HEK293T (cell line): ENCODE measurements at regions not wholly inside any gene's neighbourhood (a gene's known extent, or its start where the extent isn't known, plus 50 kb on each side); places are given as distances from the start of the nearest gene placed in this dataset.
"Not testable (repeated sequence)": the region's sequence is repeated elsewhere in the genome, so short reads cannot be mapped to it uniquely, and the experiment has no call there.

ENCODE experiments used
- CTCF ChIA-PET: fragments of 350-600 bp; formaldehyde crosslinking; extraction: SDS; loops from one replicate; lab custom pipeline; 2021; ENCODE audit warnings: antibody characterized with exemption, inconsistent platforms; lab: Yijun Ruan, JAX
- POLR2A ChIA-PET: fragments of 350-600 bp; formaldehyde crosslinking; extraction: SDS; loops from one replicate; lab custom pipeline; 2020; ENCODE audit warnings: antibody characterized with exemption, inconsistent platforms; lab: Yijun Ruan, JAX
- DNase-seq: peaks from one replicate; pipeline ENCODE4 v3.0.0; 2012; ENCODE audit warnings: mixed read lengths; ENCODE audit errors: extremely low spot score
- ARNT ChIP-seq: fragments of 450-650 bp; IDR thresholded peaks from 2 replicates; pipeline ENCODE4 v1.6.1; 2017; ENCODE audit warnings: mild to moderate bottlenecking
- BHLHE40 ChIP-seq: fragments of 450-650 bp; IDR thresholded peaks from 2 replicates; pipeline ENCODE4 v1.6.1; 2016; ENCODE audit warnings: mild to moderate bottlenecking, moderate library complexity, borderline replicate concordance
- CTBP1 ChIP-seq: fragments of 450-650 bp; IDR thresholded peaks from 2 replicates; pipeline ENCODE4 v1.6.1; 2016; ENCODE audit warnings: borderline replicate concordance
- ELF4 ChIP-seq: fragments of 450-650 bp; IDR thresholded peaks from 2 replicates; pipeline ENCODE4 v1.6.1; 2017; ENCODE audit warnings: antibody characterized with exemption
- FOXA1 ChIP-seq: fragments of 450-650 bp; IDR thresholded peaks from 2 replicates; pipeline ENCODE4 v1.6.1; 2016; ENCODE audit warnings: mild to moderate bottlenecking
- FOXK2 ChIP-seq: fragments of 450-650 bp; IDR thresholded peaks from 2 replicates; pipeline ENCODE4 v1.6.1; 2016; ENCODE audit warnings: mild to moderate bottlenecking
- FOXM1 ChIP-seq: fragments of 450-650 bp; IDR thresholded peaks from 2 replicates; pipeline ENCODE4 v1.6.1; 2017; ENCODE audit warnings: mild to moderate bottlenecking, borderline replicate concordance
- HDGF ChIP-seq: fragments of 450-650 bp; IDR thresholded peaks from 2 replicates; pipeline ENCODE4 v1.6.1; 2017; ENCODE audit warnings: antibody characterized with exemption, borderline replicate concordance
- L3MBTL2 ChIP-seq: fragments of 450-650 bp; conservative IDR thresholded peaks from 2 replicates; pipeline ENCODE4 v1.6.1; 2016; ENCODE audit warnings: mild to moderate bottlenecking
- LEF1 ChIP-seq: fragments of 450-650 bp; IDR thresholded peaks from 2 replicates; pipeline ENCODE4 v1.6.1; 2017; ENCODE audit warnings: mild to moderate bottlenecking, borderline replicate concordance
- NFRKB ChIP-seq: fragments of 450-650 bp; IDR thresholded peaks from 2 replicates; pipeline ENCODE4 v1.6.1; 2016; ENCODE audit warnings: mild to moderate bottlenecking, moderate library complexity
- SP1 ChIP-seq: fragments of 450-650 bp; IDR thresholded peaks from 2 replicates; pipeline ENCODE4 v1.6.1; 2017
- SUZ12 ChIP-seq: fragments of 450-650 bp; IDR thresholded peaks from 2 replicates; pipeline ENCODE4 v1.6.1; 2016; ENCODE audit warnings: mild to moderate bottlenecking
- TARDBP ChIP-seq: fragments of 450-650 bp; IDR thresholded peaks from 2 replicates; pipeline ENCODE4 v1.6.1; 2016
- ZNF384 ChIP-seq: fragments of 450-650 bp; IDR thresholded peaks from 2 replicates; pipeline ENCODE4 v1.6.1; 2016
- TF ChIP-seq, protein P1 (sequence below): fragments of 450-650 bp; IDR thresholded peaks from 2 replicates; pipeline ENCODE4 v1.6.1; 2016

DNA sequence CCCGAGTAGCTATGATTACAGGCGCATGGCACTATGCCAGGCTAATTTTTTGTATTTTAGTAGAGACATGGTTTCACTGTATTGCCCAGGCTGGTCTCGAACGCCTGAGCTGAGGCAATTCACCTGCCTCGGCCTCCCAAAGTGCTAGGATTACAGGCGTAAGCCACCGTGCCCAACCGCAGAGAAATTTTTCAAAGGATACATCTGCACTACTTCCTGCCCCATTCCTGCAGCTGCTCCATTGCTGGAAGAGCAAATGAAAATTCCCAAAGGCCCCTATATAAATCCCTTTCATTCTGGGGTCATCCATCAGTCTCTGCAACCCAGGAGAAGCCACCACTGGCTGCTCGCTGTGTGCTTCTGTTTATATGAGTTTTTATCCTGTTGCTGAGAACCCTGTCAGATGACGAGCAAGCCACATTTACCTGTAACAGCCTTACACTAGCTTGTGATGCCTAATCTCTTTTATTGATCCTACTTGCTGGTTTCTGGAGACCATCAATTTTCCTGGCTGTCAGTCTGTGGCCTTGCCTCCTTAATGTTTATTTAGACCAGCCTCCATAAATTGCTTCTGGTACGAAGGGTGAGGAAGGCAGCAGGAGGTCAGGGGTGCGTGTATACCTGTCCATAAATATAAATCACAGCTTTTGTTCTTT is 925.3 kb downstream of the TLE4 start:
- CTCF ChIA-PET, result no interaction called here
- TF ChIP-seq, protein P1, sequence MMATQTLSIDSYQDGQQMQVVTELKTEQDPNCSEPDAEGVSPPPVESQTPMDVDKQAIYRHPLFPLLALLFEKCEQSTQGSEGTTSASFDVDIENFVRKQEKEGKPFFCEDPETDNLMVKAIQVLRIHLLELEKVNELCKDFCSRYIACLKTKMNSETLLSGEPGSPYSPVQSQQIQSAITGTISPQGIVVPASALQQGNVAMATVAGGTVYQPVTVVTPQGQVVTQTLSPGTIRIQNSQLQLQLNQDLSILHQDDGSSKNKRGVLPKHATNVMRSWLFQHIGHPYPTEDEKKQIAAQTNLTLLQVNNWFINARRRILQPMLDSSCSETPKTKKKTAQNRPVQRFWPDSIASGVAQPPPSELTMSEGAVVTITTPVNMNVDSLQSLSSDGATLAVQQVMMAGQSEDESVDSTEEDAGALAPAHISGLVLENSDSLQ, result peak; percentile 86
- no peak for TF ChIP-seq LEF1
- POLR2A ChIA-PET, result no interaction called here
- no peak for DNase-seq

DNA sequence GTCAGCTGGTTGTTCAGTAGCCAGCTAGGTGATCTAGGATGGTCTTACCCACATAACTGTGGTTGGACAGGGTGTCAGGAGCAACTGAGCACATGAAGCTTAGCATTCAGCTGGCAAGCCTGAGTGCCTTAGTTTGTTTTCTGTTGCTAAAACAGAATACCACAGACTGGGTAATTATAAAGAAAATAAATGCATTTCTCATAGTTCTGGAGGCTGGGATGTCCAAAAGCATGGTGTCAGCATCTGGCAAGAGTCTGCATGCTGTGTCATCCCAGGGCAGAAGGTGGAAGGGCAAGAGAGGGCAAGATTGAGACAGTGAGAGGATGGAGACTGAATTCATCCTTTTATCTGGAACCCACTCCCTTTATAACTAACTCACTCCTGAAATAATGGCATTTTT is 921.5 kb downstream of the TLE4 start:
- CTCF ChIA-PET, result no interaction called here
- POLR2A ChIA-PET, result no interaction called here
- TF ChIP-seq LEF1 (no peak), TARDBP (no peak), SP1 (no peak), ARNT (no peak), FOXK2 (no peak), SUZ12 (no peak), CTBP1 (no peak), L3MBTL2 (no peak), NFRKB (no peak), ZNF384 (no peak), BHLHE40 (no peak), HDGF (no peak), FOXA1 (no peak)
- TF ChIP-seq, protein P1, result no peak

DNA sequence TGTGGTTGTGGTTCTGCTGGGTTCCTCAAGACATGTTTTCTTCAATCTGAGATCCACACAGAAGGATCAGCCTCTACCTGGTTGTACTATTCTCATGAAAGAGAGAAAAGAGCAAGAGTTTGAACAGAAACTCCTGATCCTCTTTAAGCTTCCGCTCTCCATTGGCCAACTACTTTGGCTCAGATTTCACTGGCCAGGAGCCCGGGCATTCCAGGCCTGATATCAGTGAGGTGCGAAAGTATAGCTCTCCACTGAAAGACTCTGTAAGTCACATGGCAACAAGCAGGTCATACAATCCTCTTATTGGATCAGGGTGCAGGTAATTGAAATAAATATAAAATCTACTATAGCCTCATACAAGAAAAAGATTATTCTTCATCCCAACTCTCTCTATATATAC is 920.5 kb downstream of the TLE4 start:
- ChIA-PET CTCF (no interaction called here), POLR2A (no interaction called here)
- TF ChIP-seq SUZ12 (no peak), NFRKB (no peak), L3MBTL2 (no peak), TARDBP (no peak)
- DNase-seq, result no peak

More for the DNA sequence above, 921.5 kb downstream of the TLE4 start:
- DNase-seq, result no peak

DNA sequence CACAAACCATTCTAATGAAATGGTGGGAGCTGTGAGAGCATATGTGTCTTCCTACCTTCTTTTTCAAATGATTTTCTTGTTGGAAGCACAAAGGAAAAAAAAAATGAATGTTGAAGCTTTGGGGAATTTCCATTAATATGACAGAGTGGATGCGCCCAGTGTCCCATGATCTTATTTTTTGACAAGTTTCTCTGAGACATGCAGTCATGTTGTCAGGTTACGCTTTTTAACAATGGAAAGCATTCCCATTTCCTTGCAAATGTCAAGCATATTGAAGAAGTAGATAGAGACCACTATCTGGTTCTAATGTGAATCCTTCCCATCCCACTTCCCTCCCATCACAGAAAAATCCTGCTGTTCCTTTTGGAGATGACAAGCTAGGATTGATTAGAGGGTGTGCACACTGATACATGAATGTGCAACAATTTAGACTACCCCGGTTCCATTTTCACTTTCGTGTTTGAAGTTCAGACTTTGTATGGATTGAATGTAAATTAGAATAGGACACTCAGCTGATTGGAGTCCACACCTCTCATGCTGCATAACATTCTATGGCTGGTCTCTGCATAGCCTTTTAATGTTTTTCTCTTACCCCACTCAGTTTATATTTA is 919.4 kb downstream of the TLE4 start:
- CTCF ChIA-PET, result no interaction called here
- TF ChIP-seq TARDBP (no peak), BHLHE40 (no peak), ARNT (no peak), SP1 (no peak), ZNF384 (no peak), FOXK2 (no peak), ELF4 (no peak), NFRKB (no peak), LEF1 (no peak), CTBP1 (no peak), FOXM1 (no peak), HDGF (no peak)
- TF ChIP-seq, protein P1, result no peak
- no peak for DNase-seq
- POLR2A ChIA-PET, result no interaction called here

DNA sequence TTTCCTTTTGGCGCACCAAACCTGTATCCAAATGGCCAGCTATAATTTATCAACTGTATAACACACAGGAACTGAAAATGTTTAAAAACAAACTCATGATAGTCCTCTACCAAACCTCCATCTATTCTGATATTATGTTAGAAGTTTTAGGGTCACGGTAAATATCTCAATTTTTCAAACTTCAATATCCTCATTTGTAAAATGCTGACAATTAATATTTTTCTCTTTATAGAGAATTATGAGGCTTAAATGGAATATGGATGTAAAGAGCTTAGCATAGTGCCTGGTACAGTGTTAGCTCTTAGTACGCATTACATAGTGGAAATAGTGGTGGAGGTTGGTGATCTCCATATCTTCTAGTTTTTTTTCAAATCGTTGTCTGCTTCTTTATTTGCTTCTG is 917.6 kb downstream of the TLE4 start:
- ChIA-PET CTCF (no interaction called here), POLR2A (no interaction called here)
- no peak for DNase-seq
- no peak for TF ChIP-seq FOXK2
- no peak for TF ChIP-seq TARDBP
- no peak for TF ChIP-seq ELF4
- TF ChIP-seq SP1, result no peak
- no peak for TF ChIP-seq ARNT

DNA sequence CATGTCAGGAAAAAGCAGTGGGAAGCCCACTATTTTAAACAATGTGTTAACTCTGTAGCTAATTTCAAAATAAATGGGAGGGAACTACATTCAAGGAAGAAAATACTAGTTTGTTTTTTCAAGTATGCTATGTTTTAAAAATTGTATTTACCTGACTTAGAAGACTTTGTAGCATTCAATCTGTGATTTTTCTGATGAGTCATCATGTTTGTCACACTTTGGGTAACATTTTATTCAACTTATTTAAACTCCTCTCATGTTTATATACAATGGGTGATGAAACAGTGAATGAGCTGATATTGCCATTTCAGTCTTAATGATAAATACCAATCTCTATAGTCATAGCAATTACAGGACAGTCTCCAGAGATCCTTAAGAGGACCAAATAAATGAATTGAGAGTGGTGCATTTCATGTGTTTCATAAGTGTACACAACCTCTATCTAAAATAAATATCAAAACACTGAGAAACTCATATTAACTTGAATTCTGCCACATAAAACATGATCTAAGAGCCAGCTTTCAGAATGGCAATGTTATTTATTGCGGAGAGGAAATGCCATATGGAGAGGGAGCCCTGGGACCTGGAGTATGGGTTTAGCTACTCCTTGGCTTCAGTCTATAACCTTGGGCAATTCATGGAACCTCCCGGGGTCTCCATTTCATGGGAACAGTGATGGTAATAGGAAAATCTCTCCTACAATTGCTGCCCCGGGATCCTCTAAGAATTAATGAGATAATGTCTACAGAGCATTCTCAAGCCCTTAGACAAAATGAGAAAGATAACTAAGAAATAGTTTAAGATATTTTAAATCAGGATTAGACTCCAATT is 913.9 kb downstream of the TLE4 start:
- TF ChIP-seq, protein P1, result peak; percentile 64
- TF ChIP-seq NFRKB, result no peak
- ChIA-PET POLR2A (no interaction called here), CTCF (no interaction called here)
- DNase-seq, result no peak

DNA sequence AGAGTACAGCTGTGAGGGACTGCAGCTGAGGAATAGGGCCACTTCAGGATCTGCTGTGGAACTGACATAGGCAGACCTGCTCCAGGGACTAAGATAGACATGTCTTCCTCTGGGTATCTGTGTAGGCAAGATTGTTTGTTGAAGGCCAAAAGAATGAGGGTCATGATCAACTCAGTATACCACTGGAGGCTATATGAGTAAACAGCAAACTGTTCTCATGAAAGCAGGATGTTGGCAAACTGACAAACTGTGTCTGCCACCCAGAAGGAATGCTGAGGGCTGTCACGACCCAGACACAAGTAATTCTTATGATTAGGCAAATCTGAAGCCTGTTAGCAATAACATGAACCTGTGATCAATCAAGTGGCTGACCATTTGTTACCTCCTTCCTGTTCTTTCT is 910.5 kb downstream of the TLE4 start:
- CTCF ChIA-PET, DNase-seq, POLR2A ChIA-PET: not testable (repeated sequence)
